Common myeloid progenitor, CD34-positive (primary cell): ENCODE measurements at regions not wholly inside any gene's neighbourhood (a gene's known extent, or its start where the extent isn't known, plus 50 kb on each side); places are given as distances from the start of the nearest gene placed in this dataset.

Experiments used
- CTCF ChIA-PET: fragments of 350-600 bp; sonication (Branson Sonifier 250); formaldehyde crosslinking; loops from one replicate; lab custom pipeline; 2021; ENCODE audit warnings: antibody characterized with exemption; lab: Charles Lee
- POLR2A ChIA-PET: fragments of 350-600 bp; sonication (Branson Sonifier 250); formaldehyde crosslinking; loops from one replicate; lab custom pipeline; 2021; ENCODE audit warnings: antibody characterized with exemption; lab: Charles Lee
- DNase-seq, 3 donors: peaks; one replicate each; pipeline versions ENCODE4 v3.0.0 to v3.0.0-alpha.2; 2013
- H3K27ac ChIP-seq, 2 experiments: 1 replicate in 1 of 2; 2 replicates in 1 of 2; pipeline ENCODE4 v1.7.0; 2013; ENCODE audit warnings: inconsistent platforms in 2 of 2, low read length in 2 of 2, mild to moderate bottlenecking in 2 of 2, low read depth in 1 of 2, moderate library complexity in 1 of 2; ENCODE audit not compliant: severe bottlenecking in 2 of 2, insufficient read depth in 1 of 2, poor library complexity in 1 of 2
- H3K27me3 ChIP-seq, 5 experiments: replicated peaks in 2 of 5; 1 replicate in 3 of 5; 2 replicates in 2 of 5; pipeline versions ENCODE4 v1.6.1 to v1.7.0; 2013; ENCODE audit warnings: low read length in 4 of 5, mild to moderate bottlenecking in 2 of 5, moderate library complexity in 2 of 5, inconsistent platforms in 1 of 5; ENCODE audit not compliant: insufficient read depth in 5 of 5, control insufficient read depth in 4 of 5
- H3K36me3 ChIP-seq, 4 experiments: 1 replicate in 2 of 4; 2 replicates in 2 of 4; pipeline versions ENCODE4 v1.6.1 to v1.7.0; 2013; ENCODE audit warnings: low read length in 3 of 4, control low read depth in 1 of 4, mild to moderate bottlenecking in 1 of 4; ENCODE audit not compliant: control insufficient read depth in 4 of 4, insufficient read depth in 4 of 4
- H3K4me1 ChIP-seq, 4 experiments: 1 replicate in 3 of 4; 2 replicates in 1 of 4; pipeline versions ENCODE4 v1.6.1 to v1.7.1; 2013; ENCODE audit warnings: low read length in 3 of 4, mild to moderate bottlenecking in 3 of 4, control low read depth in 1 of 4, inconsistent platforms in 1 of 4, moderate library complexity in 1 of 4; ENCODE audit not compliant: control insufficient read depth in 4 of 4, insufficient read depth in 4 of 4; ENCODE audit errors: control extremely low read depth in 1 of 4
- H3K4me3 ChIP-seq, 7 experiments: 1 replicate in 4 of 7; 2 replicates in 3 of 7; pipeline versions ENCODE4 v1.5.1 to v1.7.0; 2013; ENCODE audit warnings: mild to moderate bottlenecking in 7 of 7, low read length in 6 of 7, moderate library complexity in 6 of 7, inconsistent platforms in 2 of 7, low read depth in 2 of 7, control low read depth in 1 of 7; ENCODE audit not compliant: insufficient read depth in 4 of 7, control insufficient read depth in 1 of 7; ENCODE audit errors: extremely low read depth in 1 of 7
- H3K9me3 ChIP-seq, 5 experiments: 1 replicate in 4 of 5; 2 replicates in 1 of 5; pipeline versions ENCODE4 v1.6.1 to v1.7.1; 2013; ENCODE audit warnings: low read length in 4 of 5, mild to moderate bottlenecking in 2 of 5, inconsistent platforms in 1 of 5, low read depth in 1 of 5, moderate library complexity in 1 of 5; ENCODE audit not compliant: control insufficient read depth in 4 of 5, insufficient read depth in 2 of 5; ENCODE audit errors: control extremely low read depth in 1 of 5
- WGBS: methylation state at CpG from one replicate; pipeline ENCODE4 v1.1.5; 2013; ENCODE audit not compliant: insufficient coverage; 5-methylcytosine and 5-hydroxymethylcytosine counted together

- H3K4me1 ChIP-seq, result peaks cover 0 to 8% (median 0%) of the 10 kb centered on the region in 4 experiments
- no peak overlapping the region for H3K27ac ChIP-seq
- no peaks in the 10 kb centered on the region for H3K9me3 ChIP-seq
- H3K36me3 ChIP-seq, result no peaks in the 10 kb centered on the region
- WGBS, result 100% methylated on average over 2 of the region's 2 CpGs
- no peaks in the 10 kb centered on the region for H3K27me3 ChIP-seq
- ChIA-PET POLR2A (no interaction called here), CTCF (no interaction called here)
- H3K4me3 ChIP-seq, result no peak overlapping the region
- DNase-seq, result no peak
Measured at GRCh38 chr4:97104006-97104405, 1039.3 kb downstream of the STPG2 start.

GRCh38 chr4:97104666-97105065 lies 1038.6 kb downstream of the STPG2 start:
- no peak for DNase-seq

DNA sequence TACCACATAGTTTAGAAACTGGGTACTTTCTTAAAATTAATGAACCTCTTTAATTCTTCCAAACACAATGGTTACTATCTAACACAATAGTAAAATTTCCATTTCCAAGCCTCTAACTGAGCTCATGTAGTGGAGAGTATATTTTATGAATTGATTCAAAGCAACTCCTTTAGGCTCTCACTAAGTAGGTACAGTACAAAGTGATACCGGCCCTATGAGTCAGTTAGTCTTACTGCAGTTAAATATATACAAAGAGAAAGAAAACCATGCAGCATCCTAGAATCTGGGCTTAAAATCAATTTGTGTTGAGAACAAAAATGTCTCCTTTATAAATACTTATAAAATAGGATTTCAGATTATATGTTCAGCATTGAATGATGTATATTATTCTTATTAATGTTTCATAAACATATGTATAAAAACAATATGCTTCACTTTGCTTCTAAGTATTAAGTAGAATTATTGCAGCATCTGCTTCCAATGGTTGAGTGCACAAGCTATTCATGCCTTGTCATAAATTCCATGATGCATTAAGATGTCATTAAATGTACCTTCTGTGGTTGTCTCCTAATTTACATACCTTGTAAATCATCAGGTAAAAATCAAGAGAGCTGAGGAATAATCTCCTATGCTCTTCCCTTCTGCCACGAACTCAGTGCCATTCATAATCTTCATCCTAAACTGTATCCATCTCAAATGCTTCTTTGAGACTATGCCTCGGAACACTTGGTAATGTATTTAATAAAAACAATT lies 1037.8 kb downstream of the STPG2 start:
- Histone ChIP-seq H3K36me3 (no peaks in the 10 kb centered on the region), H3K4me3 (no peak overlapping the region), H3K9me3 (no peaks in the 10 kb centered on the region), H3K4me1 (peaks cover 0 to 8% (median 0%) of the 10 kb centered on the region in 4 experiments), H3K27ac (no peak overlapping the region), H3K27me3 (no peaks in the 10 kb centered on the region)
- no peak for DNase-seq
- ChIA-PET POLR2A (no interaction called here), CTCF (no interaction called here)
- no CpG with 5 or more reads among the region's 3 CpGs for WGBS

More at GRCh38 chr4:97104666-97105065, 1038.6 kb downstream of the STPG2 start:
- no peaks in the 10 kb centered on the region for H3K36me3 ChIP-seq
- 57% methylated on average over 1 of the region's 3 CpGs for WGBS
- no peak overlapping the region for H3K27ac ChIP-seq
- no peak overlapping the region for H3K4me3 ChIP-seq
- peaks cover 0 to 8% (median 0%) of the 10 kb centered on the region in 4 experiments for H3K4me1 ChIP-seq
- CTCF ChIA-PET, result no interaction called here
- POLR2A ChIA-PET, result no interaction called here
- no peaks in the 10 kb centered on the region for H3K27me3 ChIP-seq
- no peaks in the 10 kb centered on the region for H3K9me3 ChIP-seq

- H3K9me3 ChIP-seq, result no peaks in the 10 kb centered on the region
- H3K4me3 ChIP-seq, result no peak overlapping the region
- H3K36me3 ChIP-seq, result no peaks in the 10 kb centered on the region
- H3K27me3 ChIP-seq, result no peaks in the 10 kb centered on the region
- ChIA-PET POLR2A (no interaction called here), CTCF (no interaction called here)
- peaks cover 0 to 8% (median 0%) of the 10 kb centered on the region in 4 experiments for H3K4me1 ChIP-seq
- H3K27ac ChIP-seq, result no peak overlapping the region
- no peak for DNase-seq
Measured at GRCh38 chr4:97106161-97106560, 1037.1 kb downstream of the STPG2 start.

- Histone ChIP-seq H3K4me1 (no peaks in the 10 kb centered on the region), H3K27me3 (no peaks in the 10 kb centered on the region), H3K4me3 (no peak overlapping the region), H3K9me3 (no peaks in the 10 kb centered on the region), H3K36me3 (no peaks in the 10 kb centered on the region), H3K27ac (no peak overlapping the region)
- DNase-seq, result no peak
- POLR2A ChIA-PET, result no interaction called here
- CTCF ChIA-PET, result no interaction called here
- no CpG with 5 or more reads among the region's 1 CpG for WGBS
Measured at GRCh38 chr4:97110506-97110905, 1032.8 kb downstream of the STPG2 start.

DNA sequence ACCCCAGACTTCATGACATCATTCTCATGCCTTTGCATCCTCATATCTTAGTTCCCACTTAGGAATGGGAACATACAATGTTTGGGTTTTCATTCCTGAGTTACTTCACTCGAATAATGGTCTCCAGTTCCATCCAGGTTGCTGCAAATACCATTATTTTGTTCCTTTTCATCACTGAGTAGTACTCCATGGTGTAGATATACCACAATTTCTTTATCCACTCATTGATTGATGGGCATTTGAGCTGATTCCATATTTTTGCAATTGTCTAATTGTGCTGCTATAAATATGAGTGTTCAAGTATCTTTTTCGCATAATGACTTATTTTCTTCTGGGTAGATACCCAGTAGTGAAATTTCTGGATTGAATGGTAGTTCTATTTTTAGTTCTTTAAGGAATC lies 1026.8 kb downstream of the STPG2 start:
- ChIA-PET POLR2A (no interaction called here), CTCF (no interaction called here)
- no peaks in the 10 kb centered on the region for H3K4me1 ChIP-seq
- H3K27ac ChIP-seq, result no peak overlapping the region
- H3K9me3 ChIP-seq, result peaks cover 0 to 3% (median 0%) of the 10 kb centered on the region in 5 experiments
- H3K4me3 ChIP-seq, result no peak overlapping the region
- no peak for DNase-seq
- no peaks in the 10 kb centered on the region for H3K27me3 ChIP-seq
- WGBS, result 100% methylated on average over 2 of the region's 2 CpGs
- H3K36me3 ChIP-seq, result no peaks in the 10 kb centered on the region

GRCh38 chr4:97121493-97121892 lies 1021.8 kb downstream of the STPG2 start:
- no peaks in the 10 kb centered on the region for H3K36me3 ChIP-seq
- no peak for DNase-seq
- H3K27me3 ChIP-seq, result no peaks in the 10 kb centered on the region
- no peaks in the 10 kb centered on the region for H3K4me1 ChIP-seq
- no peak overlapping the region for H3K4me3 ChIP-seq
- peaks cover 0 to 4% (median 0%) of the 10 kb centered on the region in 5 experiments for H3K9me3 ChIP-seq
- no CpG with 5 or more reads among the region's 1 CpG for WGBS
- ChIA-PET POLR2A (no interaction called here), CTCF (no interaction called here)
- H3K27ac ChIP-seq, result no peak overlapping the region
